NCI-H146 treated with DMSO at 0.1 percent for 48 hours (cell line): ENCODE measurements at regions not wholly inside any gene's neighbourhood (a gene's known extent, or its start where the extent isn't known, plus 50 kb on each side); places are given as distances from the start of the nearest gene placed in this dataset.

Experiments
- DNase-seq: peaks from one replicate; lab custom pipeline; 2025; ENCODE audit not compliant: unreplicated experiment; lab: John Stamatoyannopoulos, UW

GRCh38 chr17:36661047-36661666, 59.8 kb downstream of the MRM1 start:
- peak; percentile 52 for DNase-seq

- DNase-seq: no peak
These were observed 60.3 kb downstream of the MRM1 start for GRCh38 chr17:36661688-36662087.

- no peak for DNase-seq
These were observed 64.0 kb downstream of the MRM1 start for GRCh38 chr17:36665417-36665816.

GRCh38 chr17:36667922-36668321, 66.5 kb downstream of the MRM1 start:
- no peak for DNase-seq

GRCh38 chr17:36668824-36669223, 67.4 kb downstream of the MRM1 start:
- no peak for DNase-seq

GRCh38 chr17:36671144-36671543, 69.8 kb downstream of the MRM1 start:
- DNase-seq: no peak

GRCh38 chr17:36672403-36672918, 71.1 kb downstream of the MRM1 start:
- DNase-seq: no peak

GRCh38 chr17:36673068-36673467, 71.7 kb downstream of the MRM1 start:
- no peak for DNase-seq

- no peak for DNase-seq
These were observed 72.4 kb downstream of the MRM1 start for GRCh38 chr17:36673637-36674277.

GRCh38 chr17:36674278-36674650, 72.9 kb downstream of the MRM1 start:
- no peak for DNase-seq

- DNase-seq: no peak
These were observed 73.9 kb downstream of the MRM1 start for GRCh38 chr17:36675250-36675649.

GRCh38 chr17:36675786-36676185, 74.4 kb downstream of the MRM1 start:
- peak; percentile 10 for DNase-seq

GRCh38 chr17:36679815-36680467, 78.6 kb downstream of the MRM1 start:
- DNase-seq: no peak

- no peak for DNase-seq
These were observed 79.4 kb downstream of the MRM1 start for GRCh38 chr17:36680701-36681202.

GRCh38 chr17:36682773-36683172, 81.4 kb downstream of the MRM1 start:
- DNase-seq: peak; percentile 86

GRCh38 chr17:36683387-36683786, 82.0 kb downstream of the MRM1 start:
- no peak for DNase-seq

GRCh38 chr17:36684134-36684533, 82.8 kb downstream of the MRM1 start:
- DNase-seq: no peak

- DNase-seq: no peak
These were observed 84.8 kb downstream of the MRM1 start for GRCh38 chr17:36686123-36686669.

GRCh38 chr17:36687736-36688135, 86.4 kb downstream of the MRM1 start:
- DNase-seq: no peak

- no peak for DNase-seq
These were observed 87.8 kb downstream of the MRM1 start for GRCh38 chr17:36689089-36689667.

GRCh38 chr17:36690190-36690589, 88.8 kb downstream of the MRM1 start:
- no peak for DNase-seq
